Inflammatory macrophage (primary cell): ENCODE measurements at regions not wholly inside any gene's neighbourhood (a gene's known extent, or its start where the extent isn't known, plus 50 kb on each side); places are given as distances from the start of the nearest gene placed in this dataset.
A peak's percentile ranks its signal among the peaks of the same experiment; 100 is the strongest.
"Not testable (repeated sequence)": the region's sequence is repeated elsewhere in the genome, so short reads cannot be mapped to it uniquely, and the experiment has no call there.

Experiments
- DNase-seq, 2 donors: peaks; one replicate each; pipeline ENCODE4 v3.0.0-alpha.2; 2020 to 2022

DNA sequence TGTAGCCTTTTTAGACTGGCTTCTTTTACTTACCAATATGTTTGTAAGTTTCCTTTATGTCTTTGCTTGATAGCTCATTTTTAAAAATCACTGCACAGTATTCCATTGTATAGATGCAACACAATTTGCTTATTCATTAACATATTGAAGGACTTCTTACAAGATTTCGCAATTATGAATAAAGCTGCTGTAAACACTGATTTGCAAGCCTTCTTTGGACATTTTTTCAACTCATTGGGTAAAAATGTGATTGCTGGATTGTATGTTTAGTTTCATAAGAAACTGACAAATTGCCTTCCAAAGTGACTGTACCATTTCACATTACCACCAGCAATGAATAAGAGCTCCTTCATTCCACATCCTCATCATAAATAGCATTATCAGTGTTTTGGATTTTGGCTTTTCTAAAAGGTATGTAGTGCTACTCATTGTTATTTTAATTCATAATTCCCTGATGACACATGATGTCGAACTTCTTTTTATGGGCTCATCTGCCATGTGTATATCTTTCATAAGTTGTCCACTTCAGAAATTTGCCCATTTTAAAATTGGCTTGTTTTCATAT lies 80.7 kb downstream of the TFAP2B start:
- DNase-seq, result no peak

DNA sequence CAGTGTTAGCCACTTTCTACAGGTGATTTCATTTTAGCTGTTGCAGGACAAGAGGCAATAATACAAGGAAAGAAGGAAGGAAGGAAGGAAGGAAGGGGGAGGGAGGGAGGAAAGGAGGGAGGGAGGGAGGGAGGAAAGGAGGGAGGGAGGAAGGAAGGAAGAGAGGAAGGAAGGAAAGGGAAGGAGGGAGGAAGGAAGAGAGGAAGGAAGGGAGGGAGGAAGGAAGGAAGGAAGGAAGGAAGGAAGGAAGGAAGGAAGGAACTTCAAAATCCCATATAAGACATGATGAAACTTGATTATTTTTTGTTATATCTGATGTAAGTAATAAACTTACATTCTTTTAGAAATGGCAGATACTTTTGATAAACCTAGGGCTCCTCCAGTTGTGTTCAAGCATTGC lies 83.6 kb downstream of the TFAP2B start:
- no peak for DNase-seq

DNA sequence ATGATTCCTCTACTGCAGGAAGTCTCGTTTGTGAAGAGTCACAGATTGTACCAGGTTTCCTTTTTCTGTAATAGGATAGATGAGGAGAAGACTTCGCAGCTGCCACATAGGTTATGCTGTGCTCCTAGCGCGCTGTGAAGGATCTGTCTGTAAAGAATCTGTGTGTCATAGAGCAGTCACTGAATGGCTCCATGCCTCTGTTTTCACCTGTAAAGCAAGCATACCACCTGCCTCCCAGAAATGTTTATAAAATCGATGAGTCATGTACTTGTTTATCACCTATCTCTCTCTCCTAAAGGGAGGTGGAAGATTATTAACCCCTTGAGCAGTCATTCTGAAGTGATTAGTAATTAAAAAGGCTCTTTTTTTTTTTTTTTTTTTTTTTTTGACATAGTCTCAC lies 86.6 kb downstream of the TFAP2B start:
- DNase-seq, result no peak

DNA sequence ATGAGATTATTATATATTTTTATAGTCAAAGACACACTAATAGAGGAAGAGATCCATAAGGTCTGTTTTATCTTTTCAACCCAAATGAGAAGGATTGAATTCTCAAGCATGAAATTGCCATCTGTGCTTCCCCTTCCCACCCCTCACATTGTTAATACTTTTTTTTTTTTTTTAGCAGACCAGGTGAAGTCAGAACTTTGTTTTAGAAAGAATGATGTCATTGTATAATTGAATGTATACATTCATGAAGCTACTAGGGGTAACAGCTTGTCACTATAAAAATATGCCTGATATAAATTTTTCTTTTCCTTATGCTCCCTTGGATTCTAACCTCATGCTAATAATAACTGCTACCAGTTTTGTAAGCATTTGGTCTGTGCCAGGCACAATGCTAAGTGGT lies 88.9 kb downstream of the TFAP2B start:
- DNase-seq, result no peak

DNA sequence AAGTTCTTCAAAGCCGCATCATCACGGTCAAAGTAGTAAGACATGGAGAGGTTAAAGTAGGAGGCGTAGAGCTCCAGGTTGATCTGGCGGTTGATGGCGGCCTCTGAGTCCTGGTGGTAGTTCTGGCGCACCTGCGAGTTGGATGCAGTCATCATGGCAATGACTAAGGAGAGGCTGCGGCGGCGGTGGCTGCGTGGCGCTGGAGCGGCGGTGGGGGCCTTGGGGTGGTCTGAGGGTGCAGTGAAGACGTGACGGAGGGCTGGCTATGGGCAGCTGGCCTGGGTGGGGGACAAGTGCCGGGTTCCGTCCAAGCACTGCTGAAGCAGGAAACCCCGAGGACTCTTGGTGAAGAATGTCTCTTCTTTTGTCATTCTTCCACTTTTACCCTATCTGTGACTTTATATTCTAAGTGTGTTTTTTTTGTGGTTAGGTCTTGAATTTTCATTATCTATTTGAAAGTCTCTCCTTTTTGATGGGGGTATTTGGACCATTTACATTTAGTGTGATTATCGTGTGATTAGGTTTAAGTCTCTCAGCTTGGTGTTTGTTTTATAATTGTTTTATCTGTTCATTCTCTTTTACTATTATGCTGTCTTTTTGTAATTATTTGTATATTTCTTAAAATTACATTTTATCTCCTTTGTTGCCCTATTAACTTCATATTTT lies 94.6 kb downstream of the TFAP2B start:
- no peak for DNase-seq

DNA sequence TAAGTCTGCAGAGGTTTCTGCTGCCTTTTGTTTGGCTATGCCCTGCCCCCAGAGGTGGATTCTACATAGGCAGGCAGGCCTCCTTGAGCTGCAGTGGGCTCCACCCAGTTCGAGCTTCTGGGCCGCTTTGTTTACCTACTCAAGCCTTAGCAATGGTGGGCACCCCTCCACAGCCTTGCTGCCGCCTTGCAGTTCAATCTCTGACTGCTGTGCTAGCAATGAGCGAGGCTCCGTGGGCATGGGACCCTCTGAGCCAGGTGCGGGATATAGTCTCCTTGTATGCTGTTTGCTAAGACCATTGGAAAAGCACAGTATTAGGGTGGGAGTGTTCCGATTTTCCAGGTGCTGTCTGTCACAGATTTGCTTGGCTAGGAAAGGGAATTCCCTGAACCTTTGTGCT lies 102.7 kb downstream of the TFAP2B start:
- not testable (repeated sequence) for DNase-seq

DNA sequence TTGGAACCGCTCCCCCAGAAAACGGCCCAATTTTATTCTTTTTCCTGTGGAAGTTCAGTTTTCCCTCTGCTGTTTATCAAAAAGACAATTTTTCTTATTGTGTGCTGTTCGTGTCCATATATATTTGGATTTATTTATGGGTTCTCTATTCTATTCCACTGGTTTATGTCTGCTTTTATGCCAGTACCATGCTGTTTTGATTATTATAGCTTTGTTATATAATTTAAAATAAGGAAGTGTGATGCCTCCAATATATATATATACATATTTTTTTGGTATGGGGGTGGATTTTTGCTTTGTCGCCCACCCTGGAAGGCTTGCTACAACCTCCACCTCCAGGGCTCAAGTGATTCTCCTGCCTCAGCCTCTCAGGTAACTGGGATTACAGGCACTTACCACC lies 103.3 kb downstream of the TFAP2B start:
- no peak for DNase-seq

DNA sequence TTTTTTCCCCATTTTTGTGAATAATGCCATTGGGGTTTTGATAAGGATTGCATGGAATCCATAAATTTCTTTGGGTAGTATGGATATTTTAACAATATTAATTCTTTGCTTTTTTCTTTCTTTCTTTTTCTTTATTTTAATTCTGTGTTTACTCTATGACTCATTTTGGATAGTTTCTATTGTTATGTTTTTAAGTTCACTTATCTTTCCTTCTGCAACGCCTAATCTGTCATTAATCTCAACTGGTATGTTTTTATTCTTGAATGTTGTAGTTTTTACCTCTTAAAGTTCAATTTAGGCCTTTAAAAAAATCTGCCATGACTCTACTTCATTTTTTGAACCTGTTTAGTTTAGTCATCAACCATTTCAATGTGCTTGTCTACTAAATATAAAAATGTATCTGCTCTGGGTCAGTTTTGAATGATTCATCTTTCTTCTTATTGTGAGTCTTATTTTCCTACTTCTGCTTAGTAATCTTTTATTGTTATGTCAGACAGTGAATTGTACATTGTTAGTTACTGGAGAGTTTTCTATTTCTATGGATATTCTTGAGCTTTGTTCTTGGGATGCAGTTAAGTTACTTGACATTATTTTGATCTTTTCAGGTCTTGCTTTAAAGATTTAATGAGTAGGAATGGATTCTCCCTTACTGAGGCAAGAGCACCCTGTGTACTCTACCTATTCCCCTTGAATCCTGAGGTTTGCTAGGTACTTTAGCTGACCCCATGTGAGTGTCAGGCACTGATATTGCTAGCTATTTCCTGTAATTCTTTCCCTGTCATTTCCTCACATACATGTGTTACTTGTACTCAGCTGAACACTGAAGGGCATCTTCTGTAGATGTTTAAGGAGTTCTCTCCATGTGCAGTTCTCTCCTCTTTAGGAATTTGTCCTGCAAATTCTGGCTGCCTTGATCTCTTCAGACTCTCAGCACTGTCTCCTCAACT lies 104.2 kb downstream of the TFAP2B start:
- DNase-seq, result no peak

DNA sequence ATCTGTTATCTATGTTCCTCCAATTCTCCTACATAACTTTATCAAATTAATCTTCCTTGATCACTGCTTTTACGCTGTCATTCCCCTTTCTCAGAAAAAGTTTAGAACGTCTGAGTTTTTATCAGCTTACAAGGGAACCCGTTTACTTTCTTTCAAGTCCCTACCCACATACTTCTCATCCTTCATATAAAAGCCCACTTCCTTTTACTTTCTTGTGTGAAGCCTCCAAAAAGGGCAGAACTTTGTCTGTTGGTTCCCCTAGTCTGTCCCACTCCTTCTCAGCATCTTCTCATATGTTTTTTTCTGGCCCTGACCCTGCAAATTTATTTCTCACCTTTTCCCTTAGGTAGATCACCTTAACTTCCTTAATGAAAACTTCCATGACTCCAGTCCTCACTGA lies 106.1 kb downstream of the TFAP2B start:
- no peak for DNase-seq

DNA sequence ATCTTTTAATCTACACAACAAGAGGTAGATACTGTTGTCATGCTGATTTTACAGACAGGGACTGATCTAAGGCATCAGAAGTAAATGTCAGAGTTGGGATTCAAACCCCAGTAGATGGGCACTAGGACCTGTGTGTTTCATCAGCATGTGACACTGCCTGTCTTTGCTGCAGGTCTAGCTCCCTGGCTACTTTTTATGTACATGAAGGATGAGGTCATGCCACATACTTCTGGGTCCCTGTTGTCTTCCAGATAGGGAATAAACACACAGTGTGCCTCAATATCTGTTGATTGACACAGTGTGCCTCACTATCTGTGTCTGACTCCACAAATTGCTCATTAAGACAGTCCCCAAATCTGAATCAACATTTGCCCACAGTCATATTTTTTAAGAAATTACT lies 106.9 kb downstream of the TFAP2B start:
- no peak for DNase-seq

DNA sequence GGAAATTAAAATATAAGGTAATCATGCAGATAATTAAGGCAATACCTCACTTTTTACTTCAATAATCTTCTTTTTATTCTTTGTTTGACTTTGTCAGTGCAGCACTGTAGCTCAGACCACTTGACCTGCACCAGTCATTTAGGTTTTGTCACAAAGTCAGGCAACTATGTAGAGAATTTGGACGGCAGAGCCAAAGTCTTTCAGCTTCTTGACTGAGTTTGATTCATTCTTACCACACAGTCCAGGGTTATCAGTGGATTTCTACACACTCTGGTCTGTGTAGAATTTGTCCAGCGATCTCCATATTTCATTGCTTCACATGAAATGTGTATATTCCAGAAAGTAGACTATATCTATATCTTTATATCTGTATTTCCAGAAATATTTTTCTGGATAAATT lies 107.3 kb downstream of the TFAP2B start:
- no peak for DNase-seq

DNA sequence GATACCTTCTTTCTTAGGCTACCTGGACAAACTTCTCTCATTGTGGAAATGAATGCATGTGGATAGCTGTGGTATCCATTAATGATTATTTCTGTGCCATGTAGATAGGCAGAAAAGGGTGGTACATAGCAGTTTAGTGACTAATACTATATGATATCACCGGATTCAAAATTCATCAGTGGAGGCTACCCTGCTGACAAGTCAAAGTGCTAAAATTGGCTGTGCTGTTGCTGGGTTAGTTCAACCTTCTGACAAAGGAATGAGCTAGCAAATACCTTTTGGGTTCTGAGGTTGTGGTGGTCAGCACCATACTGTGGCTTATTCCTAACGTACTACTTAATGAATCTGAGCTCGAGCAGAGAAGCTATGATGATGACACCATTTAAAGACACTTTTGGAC lies 109.1 kb downstream of the TFAP2B start:
- DNase-seq, result no peak

DNA sequence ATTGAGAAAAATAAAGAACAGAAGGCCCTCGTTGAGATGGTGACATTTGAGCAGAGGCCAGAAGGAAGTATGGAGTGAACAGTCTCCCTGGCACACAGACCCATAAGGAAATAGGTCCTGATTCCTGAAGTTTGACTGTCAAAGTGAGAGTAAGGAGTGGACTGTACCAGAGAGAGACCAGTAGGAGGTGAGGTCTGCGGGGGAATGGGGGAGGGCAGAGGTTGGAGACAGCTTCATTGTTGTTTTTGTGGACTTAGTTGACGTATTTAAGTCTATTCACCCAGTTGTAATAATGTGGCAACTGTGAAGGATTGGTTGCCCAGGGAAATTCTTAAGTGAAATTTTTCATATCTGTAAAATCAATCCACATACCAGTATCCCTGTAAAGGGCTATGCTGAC lies 110.7 kb downstream of the TFAP2B start:
- DNase-seq, result no peak

DNA sequence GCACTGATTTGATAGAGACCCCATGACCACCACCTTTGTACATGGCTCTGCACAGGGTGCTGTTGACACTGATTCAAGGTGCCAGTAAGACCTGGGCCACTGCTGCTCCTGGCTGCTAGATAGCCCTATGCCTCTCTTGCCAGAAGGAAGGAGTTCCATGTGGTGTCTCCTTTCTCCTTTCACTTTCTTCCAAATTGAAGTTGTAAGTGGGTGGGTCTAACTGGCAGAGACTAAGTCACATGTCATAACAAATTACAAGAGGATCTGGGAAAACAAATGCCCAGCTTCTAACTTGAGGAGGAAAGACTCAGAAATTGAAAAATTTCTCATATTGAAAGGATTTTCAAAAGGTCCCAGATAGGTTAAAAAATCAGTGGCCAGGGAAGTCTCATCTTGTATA lies 116.8 kb downstream of the TFAP2B start:
- DNase-seq, result no peak

DNA sequence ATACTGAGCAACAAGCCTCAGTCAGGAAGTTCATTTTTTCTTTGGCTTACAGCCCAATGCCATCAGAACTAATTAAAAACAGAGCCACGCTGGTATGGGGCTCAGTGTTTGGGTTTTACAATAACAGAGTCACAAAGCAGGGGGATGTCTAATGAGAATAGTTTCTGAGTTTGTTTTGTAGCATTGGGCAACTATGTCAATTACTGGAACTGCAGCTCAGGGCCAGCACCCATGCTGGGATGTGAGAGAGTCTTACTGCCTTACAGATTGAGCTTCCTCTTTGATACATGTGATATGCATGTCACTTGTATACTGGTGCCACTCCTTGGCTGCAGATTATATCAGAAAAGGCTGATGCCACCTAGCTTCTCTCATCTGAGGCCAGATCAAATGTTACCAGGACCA lies 117.6 kb downstream of the TFAP2B start:
- peak; percentile 50 to 56 for DNase-seq

DNA sequence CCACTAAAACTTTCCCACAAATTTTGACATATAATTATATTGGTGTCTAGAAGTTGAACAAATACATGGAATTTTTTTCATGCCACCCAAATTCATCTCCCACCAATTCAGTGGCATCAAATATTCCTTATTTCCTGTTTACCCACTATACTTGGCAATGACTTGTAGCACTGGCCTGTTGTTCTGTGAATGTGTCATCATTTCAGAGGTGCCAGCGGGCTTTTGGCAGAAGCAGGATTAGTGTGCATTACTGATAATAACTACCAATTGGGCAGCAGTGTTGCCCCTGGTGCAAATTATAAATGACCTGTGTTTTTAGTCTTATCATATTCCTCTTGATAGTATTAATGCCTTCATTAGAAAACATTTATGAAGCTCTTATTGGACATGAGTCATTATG lies 121.3 kb downstream of the TFAP2B start:
- no peak for DNase-seq

DNA sequence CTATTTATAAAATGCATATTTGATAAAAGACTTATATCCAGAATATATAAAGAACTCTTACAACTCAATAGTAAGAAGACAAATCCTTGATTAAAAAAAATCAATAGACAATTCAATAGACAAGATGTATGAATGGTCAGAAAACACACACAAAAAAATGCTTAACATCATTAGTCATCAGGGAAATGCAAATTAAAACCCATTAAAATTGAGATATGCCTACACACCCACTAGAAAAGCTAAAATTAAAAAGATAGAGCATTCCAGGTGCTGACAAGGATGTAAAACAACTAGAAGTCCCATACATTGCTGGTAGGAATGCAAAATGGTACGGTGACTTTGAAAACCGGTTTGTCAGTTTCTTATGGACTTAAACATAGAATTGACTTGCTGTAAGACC lies 127.1 kb downstream of the TFAP2B start:
- no peak for DNase-seq

DNA sequence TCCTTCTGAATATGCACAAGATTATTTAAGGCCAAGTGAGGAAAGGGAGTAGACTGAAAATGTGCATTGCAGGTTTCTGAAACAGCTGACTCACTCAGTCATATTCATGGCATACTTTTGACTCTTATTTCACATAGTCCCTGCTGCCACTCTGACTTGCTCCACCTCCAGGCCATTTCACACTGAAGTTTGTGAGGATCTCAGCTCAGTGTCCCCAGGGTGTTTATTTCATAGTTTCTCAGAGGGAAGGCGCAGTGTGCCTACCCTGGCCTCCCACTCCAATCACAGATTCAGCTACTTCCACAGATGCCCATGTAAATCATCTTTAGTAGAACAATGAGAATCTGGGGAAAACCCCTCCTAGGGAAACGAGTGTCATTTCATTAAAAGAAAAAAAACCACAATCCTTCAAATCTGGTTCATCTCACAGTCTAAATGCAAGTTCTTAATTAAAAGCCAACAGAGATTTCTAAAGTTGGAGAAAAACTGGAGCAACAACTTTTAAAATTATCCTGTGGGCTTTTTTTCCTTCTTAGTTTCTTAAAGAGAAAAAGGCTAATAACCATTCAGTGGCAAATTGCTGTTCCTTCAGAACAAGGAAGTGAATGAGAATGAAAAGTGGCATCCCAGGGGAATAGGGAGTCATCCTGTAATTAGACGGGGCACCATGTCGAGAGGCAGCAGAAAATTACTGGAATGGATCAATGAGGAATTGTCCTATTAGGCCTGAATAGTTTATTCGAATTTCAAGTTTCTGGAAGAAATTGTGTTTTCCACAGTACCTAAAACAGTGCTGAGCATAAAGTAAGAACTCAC lies 133.6 kb downstream of the TFAP2B start:
- no peak for DNase-seq

DNA sequence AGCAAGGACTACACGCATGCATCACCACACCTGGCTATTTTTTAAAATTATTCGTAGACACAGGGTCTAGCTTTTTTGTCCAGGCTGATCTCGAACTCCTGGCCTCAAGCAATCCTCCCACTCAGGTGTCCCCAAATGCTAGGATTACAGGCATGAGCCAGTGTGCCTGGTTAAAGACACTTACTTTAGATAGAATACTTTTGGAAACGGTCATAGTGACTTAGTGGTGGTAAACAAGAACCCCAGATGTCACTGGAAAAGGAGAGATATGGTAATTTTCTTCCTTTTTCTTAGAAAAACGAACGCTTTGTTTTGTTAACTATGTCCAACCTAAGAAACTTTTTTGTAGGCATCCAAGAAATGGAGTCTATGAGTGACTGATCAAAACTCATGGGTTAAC lies 137.3 kb downstream of the TFAP2B start:
- DNase-seq, result no peak

DNA sequence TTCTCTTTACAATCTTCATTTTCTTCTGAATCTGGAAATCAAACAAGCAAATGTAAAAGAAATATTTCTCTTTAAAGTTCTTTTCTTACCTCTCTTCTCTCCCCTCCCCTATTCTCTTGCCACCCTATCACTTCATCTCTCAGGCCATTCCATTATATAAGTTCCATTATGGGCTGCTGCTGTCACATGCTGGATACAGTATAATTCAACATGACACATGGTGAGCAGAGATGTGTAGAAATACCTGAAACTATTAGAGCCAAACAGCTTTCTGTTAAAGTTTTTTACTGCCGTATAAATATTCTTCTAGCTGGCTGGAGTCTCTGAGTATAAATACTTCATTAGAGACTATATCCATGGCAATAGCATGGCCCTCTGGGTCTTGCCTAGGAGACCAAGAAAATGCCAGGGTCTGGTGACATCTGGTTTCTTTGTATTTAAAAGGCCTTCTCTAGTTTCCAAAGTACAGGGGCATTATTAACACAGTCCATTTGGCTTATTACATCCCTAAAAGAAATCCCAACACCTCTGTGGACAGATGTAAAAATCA lies 139.6 kb downstream of the TFAP2B start:
- DNase-seq, result no peak

DNA sequence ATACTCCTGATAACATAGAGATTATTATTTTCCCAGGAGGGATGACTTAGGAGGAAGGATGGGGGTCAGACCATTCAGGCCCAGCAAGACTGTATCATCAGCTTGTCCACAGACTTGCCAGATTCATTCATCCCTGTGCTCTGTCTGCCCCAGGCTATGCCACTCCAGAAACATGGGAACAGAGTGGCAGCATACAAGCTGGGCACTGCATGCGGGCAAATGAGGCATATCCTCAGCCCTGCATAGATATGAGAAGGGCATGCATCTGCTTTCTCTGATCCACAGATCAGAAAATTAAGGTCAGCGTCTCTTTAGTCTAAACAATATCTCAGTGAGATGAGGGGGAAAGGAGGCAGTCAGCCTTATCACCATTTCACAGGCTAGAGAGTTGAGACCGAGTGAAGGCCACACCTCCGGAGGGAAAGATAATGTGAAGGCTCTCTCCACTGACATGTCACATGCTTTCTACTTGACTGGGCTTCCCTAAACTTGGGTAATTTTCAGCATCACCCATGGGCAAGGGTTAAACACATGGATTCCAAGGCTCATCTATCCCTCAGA lies 140.5 kb downstream of the TFAP2B start:
- DNase-seq, result no peak

DNA sequence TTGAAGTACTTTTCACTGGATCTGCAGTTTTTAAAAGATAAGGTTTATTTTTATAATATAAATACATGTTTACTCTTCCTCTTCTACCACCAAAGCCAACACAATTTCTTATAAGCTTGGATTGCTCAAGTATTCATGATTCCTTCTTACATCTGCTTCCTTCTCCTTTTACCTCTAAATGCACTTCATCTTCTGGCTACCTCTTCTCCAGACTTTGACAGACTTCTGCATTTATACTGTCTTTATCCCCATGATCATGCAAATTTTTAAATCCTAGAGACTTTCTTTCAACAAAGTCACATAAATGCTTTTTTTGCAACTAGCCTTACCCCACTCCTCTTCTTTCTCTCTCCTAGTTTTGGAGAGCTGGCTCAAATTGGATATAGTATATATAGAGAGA lies 142.9 kb downstream of the TFAP2B start:
- peak in 1 of 2 donors; percentile 16 for DNase-seq
